KMS-11 (cell line): ENCODE measurements at regions not wholly inside any gene's neighbourhood (a gene's known extent, or its start where the extent isn't known, plus 50 kb on each side); places are given as distances from the start of the nearest gene placed in this dataset.

ENCODE experiments used
- H2AFZ ChIP-seq: fragments of 200-600 bp; sonication (generic); 2 replicates; pipeline ENCODE4 v1.6.1; 2016; ENCODE audit warnings: antibody characterized with exemption, mixed run types, low read depth
- H3K27ac ChIP-seq: fragments of 200-600 bp; sonication (generic); 2 replicates; pipeline ENCODE4 v1.6.1; 2016; ENCODE audit warnings: mild to moderate bottlenecking, mixed run types
- H3K27me3 ChIP-seq: fragments of 200-600 bp; sonication (generic); 2 replicates; pipeline ENCODE4 v1.6.1; 2017; ENCODE audit warnings: mild to moderate bottlenecking, low read depth, mixed run types, moderate library complexity; ENCODE audit not compliant: insufficient read depth
- H3K36me3 ChIP-seq: fragments of 200-600 bp; sonication (generic); 2 replicates; pipeline ENCODE4 v1.6.1; 2017; ENCODE audit warnings: mild to moderate bottlenecking, mixed run types; ENCODE audit not compliant: insufficient read depth
- H3K4me1 ChIP-seq: fragments of 200-600 bp; sonication (generic); 2 replicates; pipeline ENCODE4 v1.6.1; 2016; ENCODE audit warnings: mild to moderate bottlenecking, low read depth, mixed run types; ENCODE audit not compliant: poor library complexity, severe bottlenecking
- H3K4me2 ChIP-seq: fragments of 200-600 bp; sonication (generic); 2 replicates; pipeline ENCODE4 v1.7.0; 2016; ENCODE audit warnings: mild to moderate bottlenecking, mixed run types
- H3K4me3 ChIP-seq: fragments of 200-600 bp; sonication (generic); IDR thresholded peaks from 2 replicates; pipeline ENCODE4 v1.6.1; 2017; ENCODE audit warnings: low read depth, low read length, mixed read lengths; ENCODE audit not compliant: insufficient read depth
- H3K79me2 ChIP-seq: fragments of 200-600 bp; sonication (generic); 2 replicates; pipeline ENCODE4 v1.6.1; 2016; ENCODE audit warnings: low read depth, mixed run types; ENCODE audit not compliant: insufficient read depth
- H3K9ac ChIP-seq: fragments of 200-600 bp; sonication (generic); 2 replicates; pipeline ENCODE4 v1.6.1; 2016; ENCODE audit warnings: mild to moderate bottlenecking, mixed run types
- H4K20me1 ChIP-seq: fragments of 200-600 bp; sonication (generic); 2 replicates; pipeline ENCODE4 v1.6.1; 2016; ENCODE audit warnings: mild to moderate bottlenecking, mixed run types; ENCODE audit not compliant: insufficient read depth
- TF ChIP-seq, protein P1 (sequence below): fragments of 200-600 bp; sonication (generic); conservative IDR thresholded peaks from 2 replicates; pipeline ENCODE4 v1.6.1; 2017; ENCODE audit warnings: low read depth, mild to moderate bottlenecking, antibody characterized with exemption, low read length, moderate library complexity, mixed read lengths

DNA sequence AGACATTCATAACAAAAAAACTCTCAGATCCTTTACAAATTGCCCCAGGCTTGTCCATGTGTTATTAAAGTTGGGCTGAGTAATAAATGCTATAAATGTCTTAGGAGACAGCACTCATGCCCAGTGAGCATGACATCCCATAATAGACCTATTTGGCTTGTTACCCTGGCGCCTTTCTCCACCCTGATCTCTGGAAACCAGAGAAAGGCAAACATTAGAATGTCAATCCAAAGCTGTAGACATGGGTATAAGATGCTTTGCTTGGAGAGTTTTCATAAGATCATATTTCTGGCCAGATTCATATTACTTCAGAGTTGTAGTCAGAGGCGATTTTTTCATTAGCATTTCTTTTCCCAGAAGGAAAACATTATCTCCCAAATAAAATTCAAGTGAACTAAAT is 161.3 kb upstream of the UBASH3B start:
- TF ChIP-seq, protein P1, sequence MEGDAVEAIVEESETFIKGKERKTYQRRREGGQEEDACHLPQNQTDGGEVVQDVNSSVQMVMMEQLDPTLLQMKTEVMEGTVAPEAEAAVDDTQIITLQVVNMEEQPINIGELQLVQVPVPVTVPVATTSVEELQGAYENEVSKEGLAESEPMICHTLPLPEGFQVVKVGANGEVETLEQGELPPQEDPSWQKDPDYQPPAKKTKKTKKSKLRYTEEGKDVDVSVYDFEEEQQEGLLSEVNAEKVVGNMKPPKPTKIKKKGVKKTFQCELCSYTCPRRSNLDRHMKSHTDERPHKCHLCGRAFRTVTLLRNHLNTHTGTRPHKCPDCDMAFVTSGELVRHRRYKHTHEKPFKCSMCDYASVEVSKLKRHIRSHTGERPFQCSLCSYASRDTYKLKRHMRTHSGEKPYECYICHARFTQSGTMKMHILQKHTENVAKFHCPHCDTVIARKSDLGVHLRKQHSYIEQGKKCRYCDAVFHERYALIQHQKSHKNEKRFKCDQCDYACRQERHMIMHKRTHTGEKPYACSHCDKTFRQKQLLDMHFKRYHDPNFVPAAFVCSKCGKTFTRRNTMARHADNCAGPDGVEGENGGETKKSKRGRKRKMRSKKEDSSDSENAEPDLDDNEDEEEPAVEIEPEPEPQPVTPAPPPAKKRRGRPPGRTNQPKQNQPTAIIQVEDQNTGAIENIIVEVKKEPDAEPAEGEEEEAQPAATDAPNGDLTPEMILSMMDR, result no peak
- Histone ChIP-seq H4K20me1 (no peaks in the 10 kb centered on the region), H3K4me3 (no peak overlapping the region), H3K79me2 (no peaks in the 10 kb centered on the region), H3K4me2 (no peak overlapping the region), H3K27ac (no peak overlapping the region), H3K27me3 (no peaks in the 10 kb centered on the region), H3K9ac (no peak overlapping the region), H2AFZ (no peak overlapping the region), H3K4me1 (no peaks in the 10 kb centered on the region), H3K36me3 (no peaks in the 10 kb centered on the region)

DNA sequence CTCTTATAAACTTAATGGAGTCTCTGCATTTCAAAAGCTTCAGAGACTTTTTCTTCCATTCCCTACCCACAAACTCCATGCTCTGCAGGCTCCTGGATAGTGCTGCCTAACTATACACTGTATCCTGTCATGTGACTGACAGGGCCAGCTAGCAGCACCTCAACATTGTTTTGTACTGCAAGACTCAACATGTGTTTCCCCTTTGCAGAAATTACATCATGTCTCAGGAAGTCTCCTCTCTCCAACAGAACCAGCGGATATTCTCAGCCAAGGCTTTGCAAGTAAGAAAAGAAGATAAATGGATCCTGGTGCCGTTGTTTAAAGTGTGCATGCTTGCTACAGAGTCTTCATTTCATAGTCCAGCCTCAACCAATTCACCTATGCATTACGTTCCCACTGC is 164.0 kb upstream of the UBASH3B start:
- H4K20me1 ChIP-seq, result no peaks in the 10 kb centered on the region
- H3K4me2 ChIP-seq, result no peak overlapping the region
- H3K27me3 ChIP-seq, result no peaks in the 10 kb centered on the region
- no peak overlapping the region for H3K9ac ChIP-seq
- H3K4me3 ChIP-seq, result no peak overlapping the region
- H3K36me3 ChIP-seq, result no peaks in the 10 kb centered on the region
- TF ChIP-seq, protein P1, result no peak
- H3K79me2 ChIP-seq, result no peaks in the 10 kb centered on the region
- no peak overlapping the region for H3K27ac ChIP-seq
- H3K4me1 ChIP-seq, result no peaks in the 10 kb centered on the region
- H2AFZ ChIP-seq, result no peak overlapping the region

- TF ChIP-seq, protein P1, result no peak
- Histone ChIP-seq H3K79me2 (no peaks in the 10 kb centered on the region), H3K27ac (no peak overlapping the region), H3K4me3 (no peak overlapping the region), H3K36me3 (no peaks in the 10 kb centered on the region), H3K9ac (no peak overlapping the region), H3K4me1 (no peaks in the 10 kb centered on the region), H3K27me3 (no peaks in the 10 kb centered on the region), H4K20me1 (no peaks in the 10 kb centered on the region), H2AFZ (no peak overlapping the region), H3K4me2 (no peak overlapping the region)
These were observed 166.4 kb upstream of the UBASH3B start for GRCh38 chr11:122488892-122489706.

GRCh38 chr11:122487669-122488068 is 167.9 kb upstream of the UBASH3B start:
- H3K27me3 ChIP-seq, result no peaks in the 10 kb centered on the region
- TF ChIP-seq, protein P1, result no peak

More at GRCh38 chr11:122487669-122488068, 167.9 kb upstream of the UBASH3B start:
- no peaks in the 10 kb centered on the region for H3K79me2 ChIP-seq
- H3K4me3 ChIP-seq, result no peak overlapping the region
- no peak overlapping the region for H3K4me2 ChIP-seq
- H4K20me1 ChIP-seq, result no peaks in the 10 kb centered on the region
- no peaks in the 10 kb centered on the region for H3K36me3 ChIP-seq
- H3K27ac ChIP-seq, result no peak overlapping the region
- no peak overlapping the region for H2AFZ ChIP-seq
- H3K4me1 ChIP-seq, result no peaks in the 10 kb centered on the region
- no peak overlapping the region for H3K9ac ChIP-seq
